GM23248 (cell line): ENCODE measurements at regions not wholly inside any gene's neighbourhood (a gene's known extent, or its start where the extent isn't known, plus 50 kb on each side); places are given as distances from the start of the nearest gene placed in this dataset.

Experiments
- EZH2 ChIP-seq: fragments of 200-600 bp; sonication (generic); IDR thresholded peaks from 2 replicates; pipeline ENCODE4 v1.6.1; 2018; ENCODE audit warnings: antibody characterized with exemption, mild to moderate bottlenecking; ENCODE audit not compliant: insufficient read depth, poor library complexity, severe bottlenecking
- EZH2phosphoT487 ChIP-seq: fragments of 200-600 bp; sonication (generic); IDR thresholded peaks from 2 replicates; pipeline ENCODE4 v1.6.1; 2018; ENCODE audit warnings: antibody characterized with exemption, moderate library complexity, mild to moderate bottlenecking, low read depth; ENCODE audit not compliant: insufficient read depth

DNA sequence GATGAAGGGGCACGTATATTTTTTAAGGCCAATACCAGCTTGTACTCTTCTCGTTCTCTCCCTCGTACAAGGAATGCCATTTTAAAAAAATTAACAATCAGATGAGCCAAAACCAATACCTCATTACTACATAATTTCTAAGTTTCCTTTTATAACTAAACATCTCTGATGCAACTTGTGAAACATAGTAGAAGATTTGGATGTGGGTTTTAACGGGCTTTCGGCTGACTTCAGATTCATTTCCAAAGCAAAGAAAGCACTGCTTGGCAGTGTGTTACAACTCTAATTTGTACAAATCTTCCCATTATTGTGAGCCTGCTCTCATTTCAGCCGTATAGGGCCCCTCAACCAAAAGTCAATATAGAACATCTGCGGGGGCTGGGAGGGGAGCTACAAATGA, 99.1 kb upstream of the TMCC3 start:
- TF ChIP-seq EZH2 (no peak), EZH2phosphoT487 (no peak)
